ENCODE measurements at regions not wholly inside any gene's neighbourhood (a gene's known extent, or its start where the extent isn't known, plus 50 kb on each side); places are given as distances from the start of the nearest gene placed in this dataset.
"Not testable (repeated sequence)": the region's sequence is repeated elsewhere in the genome, so short reads cannot be mapped to it uniquely, and the experiment has no call there.

DNA sequence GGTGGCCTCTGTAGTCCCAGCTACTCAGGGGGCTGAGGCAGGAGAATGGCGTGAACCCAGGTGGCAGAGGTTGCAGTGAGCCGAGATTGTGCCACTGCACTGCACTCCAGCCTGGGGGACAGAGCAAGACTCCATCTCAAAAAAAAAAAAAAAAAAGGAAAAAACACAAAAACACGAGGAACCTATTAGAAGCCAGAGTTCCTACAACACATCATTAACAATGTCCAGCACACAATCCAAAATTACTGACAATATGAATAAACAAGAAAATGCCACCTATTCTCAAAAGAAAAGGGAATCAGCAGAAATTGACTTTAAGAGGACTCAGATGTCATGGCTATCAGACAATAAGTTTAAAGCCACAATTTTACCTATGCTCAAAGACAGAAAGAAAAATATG, 57.3 kb upstream of the HS3ST3A1 start:
- not testable (repeated sequence) for H3K79me2 ChIP-seq (replicated peaks; ENCODE audit: insufficient read depth, low read length); H3K36me3 ChIP-seq (ENCODE audit: insufficient read depth, low read length); H3K27me3 ChIP-seq (ENCODE audit: insufficient read depth, low read depth, low read length); H3K9ac ChIP-seq (ENCODE audit: low read length); H3K9me2 ChIP-seq (ENCODE audit: insufficient read depth, low read length); H2AFZ ChIP-seq (ENCODE audit: low read depth, low read length); H3K9me3 ChIP-seq (ENCODE audit: low read length); H3K27ac ChIP-seq (ENCODE audit: low read length); H3K4me3 ChIP-seq (ENCODE audit: low read length); H3K4me2 ChIP-seq (ENCODE audit: low read length); H3F3A ChIP-seq (ENCODE audit: insufficient read depth, low read length, poor library complexity, severe bottlenecking); H4K20me1 ChIP-seq (ENCODE audit: insufficient read depth)

DNA sequence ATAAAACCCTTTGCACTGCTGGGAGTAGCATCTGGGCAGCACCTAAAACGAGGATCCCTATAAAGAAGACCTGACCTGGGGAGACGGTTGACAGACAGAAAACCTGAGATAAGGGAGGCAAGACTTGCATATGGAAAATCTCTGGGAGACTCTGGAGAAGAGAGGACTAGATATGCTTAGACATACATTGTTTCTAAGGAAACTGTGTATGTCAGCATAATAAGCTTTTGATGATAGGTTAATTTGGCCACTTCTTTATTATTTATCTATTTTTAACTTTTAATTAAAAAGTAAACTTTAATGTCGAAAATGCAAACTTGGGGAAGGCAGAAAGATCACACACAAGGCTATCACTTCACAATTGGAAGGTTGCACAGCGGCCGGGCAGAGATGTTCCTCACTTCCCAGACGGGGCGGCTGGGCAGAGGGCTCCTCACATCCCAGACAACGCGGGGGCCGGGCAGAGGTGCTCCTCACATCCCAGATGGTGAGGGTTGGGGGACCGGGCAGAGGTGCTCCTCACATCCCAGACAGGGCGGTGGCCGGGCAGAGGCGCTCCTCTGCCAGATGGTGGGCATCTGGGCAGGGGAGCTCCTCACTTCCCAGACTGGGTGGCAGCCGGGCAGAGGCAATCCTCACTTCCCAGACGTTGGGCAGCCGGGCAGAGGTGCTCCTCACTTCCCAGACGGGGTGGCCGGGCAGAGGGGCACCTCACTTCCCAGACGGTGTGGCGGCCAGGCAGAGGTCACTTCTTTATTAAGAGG, 64.3 kb upstream of the HS3ST3A1 start:
- Histone ChIP-seq H3K9me3 (ENCODE audit: low read length) (peaks cover 4% of the 10 kb centered on the region), H3F3A (ENCODE audit: insufficient read depth, low read length, poor library complexity, severe bottlenecking) (no peaks in the 10 kb centered on the region), H3K9ac (ENCODE audit: low read length) (no peak overlapping the region), H3K4me3 (ENCODE audit: low read length) (no peak overlapping the region), H3K9me2 (ENCODE audit: insufficient read depth, low read length) (no peaks in the 10 kb centered on the region), H3K27ac (ENCODE audit: low read length) (no peak overlapping the region), H3K27me3 (ENCODE audit: insufficient read depth, low read depth, low read length) (no peaks in the 10 kb centered on the region), H3K36me3 (ENCODE audit: insufficient read depth, low read length) (no peaks in the 10 kb centered on the region), H3K79me2 (replicated peaks; ENCODE audit: insufficient read depth, low read length) (no peaks in the 10 kb centered on the region), H4K20me1 (ENCODE audit: insufficient read depth) (no peaks in the 10 kb centered on the region), H2AFZ (ENCODE audit: low read depth, low read length) (no peak overlapping the region), H3K4me2 (ENCODE audit: low read length) (no peak overlapping the region)
- TF ChIP-seq EZH2 (IDR thresholded peaks at IDR 0.05; ENCODE audit: borderline replicate concordance, insufficient read depth, low read length, poor library complexity, severe bottlenecking) = no peak
- TF ChIP-seq, protein P1, sequence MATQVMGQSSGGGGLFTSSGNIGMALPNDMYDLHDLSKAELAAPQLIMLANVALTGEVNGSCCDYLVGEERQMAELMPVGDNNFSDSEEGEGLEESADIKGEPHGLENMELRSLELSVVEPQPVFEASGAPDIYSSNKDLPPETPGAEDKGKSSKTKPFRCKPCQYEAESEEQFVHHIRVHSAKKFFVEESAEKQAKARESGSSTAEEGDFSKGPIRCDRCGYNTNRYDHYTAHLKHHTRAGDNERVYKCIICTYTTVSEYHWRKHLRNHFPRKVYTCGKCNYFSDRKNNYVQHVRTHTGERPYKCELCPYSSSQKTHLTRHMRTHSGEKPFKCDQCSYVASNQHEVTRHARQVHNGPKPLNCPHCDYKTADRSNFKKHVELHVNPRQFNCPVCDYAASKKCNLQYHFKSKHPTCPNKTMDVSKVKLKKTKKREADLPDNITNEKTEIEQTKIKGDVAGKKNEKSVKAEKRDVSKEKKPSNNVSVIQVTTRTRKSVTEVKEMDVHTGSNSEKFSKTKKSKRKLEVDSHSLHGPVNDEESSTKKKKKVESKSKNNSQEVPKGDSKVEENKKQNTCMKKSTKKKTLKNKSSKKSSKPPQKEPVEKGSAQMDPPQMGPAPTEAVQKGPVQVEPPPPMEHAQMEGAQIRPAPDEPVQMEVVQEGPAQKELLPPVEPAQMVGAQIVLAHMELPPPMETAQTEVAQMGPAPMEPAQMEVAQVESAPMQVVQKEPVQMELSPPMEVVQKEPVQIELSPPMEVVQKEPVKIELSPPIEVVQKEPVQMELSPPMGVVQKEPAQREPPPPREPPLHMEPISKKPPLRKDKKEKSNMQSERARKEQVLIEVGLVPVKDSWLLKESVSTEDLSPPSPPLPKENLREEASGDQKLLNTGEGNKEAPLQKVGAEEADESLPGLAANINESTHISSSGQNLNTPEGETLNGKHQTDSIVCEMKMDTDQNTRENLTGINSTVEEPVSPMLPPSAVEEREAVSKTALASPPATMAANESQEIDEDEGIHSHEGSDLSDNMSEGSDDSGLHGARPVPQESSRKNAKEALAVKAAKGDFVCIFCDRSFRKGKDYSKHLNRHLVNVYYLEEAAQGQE (IDR thresholded peaks at IDR 0.05; ENCODE audit: borderline replicate concordance) = no peak
- no peak for TF ChIP-seq RAD21 (conservative IDR thresholded peaks at IDR 0.05)
- TF ChIP-seq, protein P2, sequence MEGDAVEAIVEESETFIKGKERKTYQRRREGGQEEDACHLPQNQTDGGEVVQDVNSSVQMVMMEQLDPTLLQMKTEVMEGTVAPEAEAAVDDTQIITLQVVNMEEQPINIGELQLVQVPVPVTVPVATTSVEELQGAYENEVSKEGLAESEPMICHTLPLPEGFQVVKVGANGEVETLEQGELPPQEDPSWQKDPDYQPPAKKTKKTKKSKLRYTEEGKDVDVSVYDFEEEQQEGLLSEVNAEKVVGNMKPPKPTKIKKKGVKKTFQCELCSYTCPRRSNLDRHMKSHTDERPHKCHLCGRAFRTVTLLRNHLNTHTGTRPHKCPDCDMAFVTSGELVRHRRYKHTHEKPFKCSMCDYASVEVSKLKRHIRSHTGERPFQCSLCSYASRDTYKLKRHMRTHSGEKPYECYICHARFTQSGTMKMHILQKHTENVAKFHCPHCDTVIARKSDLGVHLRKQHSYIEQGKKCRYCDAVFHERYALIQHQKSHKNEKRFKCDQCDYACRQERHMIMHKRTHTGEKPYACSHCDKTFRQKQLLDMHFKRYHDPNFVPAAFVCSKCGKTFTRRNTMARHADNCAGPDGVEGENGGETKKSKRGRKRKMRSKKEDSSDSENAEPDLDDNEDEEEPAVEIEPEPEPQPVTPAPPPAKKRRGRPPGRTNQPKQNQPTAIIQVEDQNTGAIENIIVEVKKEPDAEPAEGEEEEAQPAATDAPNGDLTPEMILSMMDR (IDR thresholded peaks at IDR 0.05; ENCODE audit: poor library complexity, severe bottlenecking) = no peak
- TF ChIP-seq POLR2AphosphoS5 (IDR thresholded peaks at IDR 0.05) = no peak
- no peak for TF ChIP-seq MXI1 (conservative IDR thresholded peaks at IDR 0.05; ENCODE audit: poor library complexity, severe bottlenecking)
- TF ChIP-seq SMC3 (conservative IDR thresholded peaks at IDR 0.05; ENCODE audit: poor library complexity) = no peak
- TF ChIP-seq EP300 (conservative IDR thresholded peaks at IDR 0.05; ENCODE audit: poor library complexity, severe bottlenecking) = no peak
- no peak for TF ChIP-seq TAF1 (IDR thresholded peaks at IDR 0.05; ENCODE audit: low read depth)
